DOHH2 (cell line): ENCODE measurements at regions not wholly inside any gene's neighbourhood (a gene's known extent, or its start where the extent isn't known, plus 50 kb on each side); places are given as distances from the start of the nearest gene placed in this dataset.

Source experiments
- H3F3A ChIP-seq: fragments of 200-600 bp; sonication (generic), shearing (Covaris generic); 2 replicates; pipeline ENCODE4 v1.6.0; 2016; ENCODE audit warnings: antibody characterized with exemption, mild to moderate bottlenecking; ENCODE audit not compliant: control insufficient read depth, insufficient read depth
- H3K27ac ChIP-seq: fragments of 200-600 bp; sonication (generic); 2 replicates; pipeline ENCODE4 v1.5.1; 2014; ENCODE audit warnings: low read depth, mild to moderate bottlenecking, low read length, moderate library complexity
- H3K27me3 ChIP-seq: fragments of 200-600 bp; sonication (generic); 2 replicates; pipeline ENCODE4 v1.6.1; 2014; ENCODE audit warnings: mild to moderate bottlenecking, low read length, mixed read lengths; ENCODE audit not compliant: control insufficient read depth
- H3K36me3 ChIP-seq: fragments of 200-600 bp; sonication (generic); 2 replicates; pipeline ENCODE4 v1.6.1; 2014; ENCODE audit warnings: mild to moderate bottlenecking, low read length, moderate library complexity, mixed read lengths; ENCODE audit not compliant: control insufficient read depth
- H3K4me1 ChIP-seq: fragments of 200-600 bp; sonication (generic); 2 replicates; pipeline ENCODE4 v1.6.1; 2014; ENCODE audit warnings: mild to moderate bottlenecking, low read length, mixed read lengths; ENCODE audit not compliant: control insufficient read depth
- H3K4me2 ChIP-seq: fragments of 200-600 bp; sonication (generic); 2 replicates; pipeline ENCODE4 v1.6.0; 2014; ENCODE audit warnings: mild to moderate bottlenecking, low read length, moderate library complexity
- H3K4me3 ChIP-seq: fragments of 200-600 bp; sonication (generic); 2 replicates; pipeline ENCODE4 v1.5.1; 2014; ENCODE audit warnings: mild to moderate bottlenecking, low read length, mixed read lengths
- H3K79me2 ChIP-seq: fragments of 200-600 bp; sonication (generic); 2 replicates; pipeline ENCODE4 v1.6.1; 2014; ENCODE audit warnings: mild to moderate bottlenecking, low read length, mixed read lengths; ENCODE audit not compliant: control insufficient read depth
- H3K9me2 ChIP-seq: fragments of 200-600 bp; sonication (generic); replicated peaks from 2 replicates; pipeline ENCODE4 v1.6.1; 2014; ENCODE audit warnings: mild to moderate bottlenecking, low read length, mixed read lengths; ENCODE audit not compliant: control insufficient read depth
- H3K9me3 ChIP-seq: fragments of 200-600 bp; sonication (generic); 2 replicates; pipeline ENCODE4 v1.6.1; 2014; ENCODE audit warnings: antibody characterized with exemption, low read length, mixed read lengths; ENCODE audit not compliant: control insufficient read depth, insufficient read depth
- H4K20me1 ChIP-seq: fragments of 200-600 bp; sonication (generic); 2 replicates; pipeline ENCODE4 v1.6.0; 2014; ENCODE audit warnings: low read depth, mild to moderate bottlenecking, antibody characterized with exemption, low read length, moderate library complexity; ENCODE audit not compliant: control insufficient read depth, insufficient read depth
- EZH2phosphoT487 ChIP-seq: fragments of 200-600 bp; sonication (generic); IDR thresholded peaks from 2 replicates; pipeline ENCODE4 v1.6.1; 2017; ENCODE audit warnings: borderline replicate concordance, mild to moderate bottlenecking, antibody characterized with exemption, low read length, moderate library complexity, mixed read lengths
- TF ChIP-seq, protein P1 (sequence below): fragments of 200-600 bp; sonication (generic); IDR thresholded peaks from one replicate; pipeline ENCODE4 v1.5.1; 2014; ENCODE audit warnings: antibody characterized with exemption, mild to moderate bottlenecking, low read depth, low read length; ENCODE audit not compliant: poor library complexity, severe bottlenecking

DNA sequence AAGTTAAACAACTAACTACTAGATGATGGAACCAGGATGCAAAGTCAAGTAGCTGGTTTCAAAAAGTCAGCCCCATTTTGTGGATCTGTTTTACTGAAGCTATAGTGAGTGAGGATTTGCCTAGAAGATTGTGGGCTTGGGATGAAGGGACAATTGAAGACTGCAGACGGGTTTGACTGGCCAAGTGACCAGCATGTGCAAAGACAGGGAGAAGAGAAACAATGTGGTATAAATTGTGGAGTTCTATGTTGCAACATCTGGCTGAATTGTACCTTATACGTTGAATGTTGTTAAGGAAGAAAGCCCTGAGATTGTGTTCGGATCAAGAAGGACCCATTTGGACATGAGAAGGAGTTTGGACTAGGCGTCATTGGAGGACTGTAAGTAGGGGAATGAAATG lies 101.8 kb downstream of the MAT2B start:
- Histone ChIP-seq H4K20me1 (no peaks in the 10 kb centered on the region), H3F3A (no peaks in the 10 kb centered on the region), H3K79me2 (no peaks in the 10 kb centered on the region), H3K9me2 (no peaks in the 10 kb centered on the region), H3K27ac (no peak overlapping the region), H3K4me3 (no peak overlapping the region), H3K27me3 (no peaks in the 10 kb centered on the region), H3K9me3 (no peaks in the 10 kb centered on the region), H3K4me1 (no peaks in the 10 kb centered on the region), H3K4me2 (no peak overlapping the region), H3K36me3 (no peaks in the 10 kb centered on the region)
- TF ChIP-seq EZH2phosphoT487: no peak
- TF ChIP-seq, protein P1, sequence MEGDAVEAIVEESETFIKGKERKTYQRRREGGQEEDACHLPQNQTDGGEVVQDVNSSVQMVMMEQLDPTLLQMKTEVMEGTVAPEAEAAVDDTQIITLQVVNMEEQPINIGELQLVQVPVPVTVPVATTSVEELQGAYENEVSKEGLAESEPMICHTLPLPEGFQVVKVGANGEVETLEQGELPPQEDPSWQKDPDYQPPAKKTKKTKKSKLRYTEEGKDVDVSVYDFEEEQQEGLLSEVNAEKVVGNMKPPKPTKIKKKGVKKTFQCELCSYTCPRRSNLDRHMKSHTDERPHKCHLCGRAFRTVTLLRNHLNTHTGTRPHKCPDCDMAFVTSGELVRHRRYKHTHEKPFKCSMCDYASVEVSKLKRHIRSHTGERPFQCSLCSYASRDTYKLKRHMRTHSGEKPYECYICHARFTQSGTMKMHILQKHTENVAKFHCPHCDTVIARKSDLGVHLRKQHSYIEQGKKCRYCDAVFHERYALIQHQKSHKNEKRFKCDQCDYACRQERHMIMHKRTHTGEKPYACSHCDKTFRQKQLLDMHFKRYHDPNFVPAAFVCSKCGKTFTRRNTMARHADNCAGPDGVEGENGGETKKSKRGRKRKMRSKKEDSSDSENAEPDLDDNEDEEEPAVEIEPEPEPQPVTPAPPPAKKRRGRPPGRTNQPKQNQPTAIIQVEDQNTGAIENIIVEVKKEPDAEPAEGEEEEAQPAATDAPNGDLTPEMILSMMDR: no peak

GRCh38 chr5:163608621-163609020 lies 103.2 kb downstream of the MAT2B start:
- Histone ChIP-seq H3K4me2 (no peak overlapping the region), H3K79me2 (no peaks in the 10 kb centered on the region), H3K27me3 (no peaks in the 10 kb centered on the region), H3K4me3 (no peak overlapping the region), H3K36me3 (no peaks in the 10 kb centered on the region), H3F3A (no peaks in the 10 kb centered on the region), H3K9me2 (no peaks in the 10 kb centered on the region), H3K27ac (no peak overlapping the region), H4K20me1 (no peaks in the 10 kb centered on the region), H3K9me3 (no peaks in the 10 kb centered on the region), H3K4me1 (no peaks in the 10 kb centered on the region)
- TF ChIP-seq EZH2phosphoT487: no peak
- TF ChIP-seq, protein P1: no peak

DNA sequence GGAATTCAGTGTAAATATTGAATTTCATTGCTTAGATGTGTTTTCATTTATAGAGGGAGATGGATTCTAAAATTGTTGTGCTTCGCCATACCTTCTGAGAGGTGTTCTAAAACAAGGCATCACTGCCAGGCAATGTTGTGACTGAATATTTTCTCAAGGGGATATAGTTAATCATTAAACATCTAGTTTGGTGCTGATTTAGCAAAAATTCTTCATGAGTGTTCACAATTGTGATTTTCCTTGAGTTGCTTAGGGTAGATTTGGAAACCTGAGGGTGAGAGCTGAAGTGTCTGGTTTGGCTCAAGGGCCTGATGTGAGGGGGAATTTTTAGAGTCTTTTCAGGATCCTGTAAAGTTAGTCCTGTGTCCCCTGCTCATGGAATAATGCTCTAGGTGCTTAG lies 104.5 kb downstream of the MAT2B start:
- Histone ChIP-seq H3F3A (no peaks in the 10 kb centered on the region), H3K27me3 (no peaks in the 10 kb centered on the region), H3K27ac (no peak overlapping the region), H3K9me3 (no peaks in the 10 kb centered on the region), H3K4me2 (no peak overlapping the region), H3K4me3 (no peak overlapping the region), H3K79me2 (no peaks in the 10 kb centered on the region), H3K9me2 (no peaks in the 10 kb centered on the region; the same call in 1 of the 2 replicates), H3K4me1 (no peaks in the 10 kb centered on the region), H3K36me3 (no peaks in the 10 kb centered on the region), H4K20me1 (no peaks in the 10 kb centered on the region)
- TF ChIP-seq EZH2phosphoT487: no peak
- TF ChIP-seq, protein P1: no peak
